HT1080 (cell line): ENCODE measurements at regions not wholly inside any gene's neighbourhood (a gene's known extent, or its start where the extent isn't known, plus 50 kb on each side); places are given as distances from the start of the nearest gene placed in this dataset.
"Not testable (repeated sequence)": the region's sequence is repeated elsewhere in the genome, so short reads cannot be mapped to it uniquely, and the experiment has no call there.

Source experiments
- DNase-seq: peaks from one replicate; pipeline ENCODE4 v3.0.0-alpha.2; 2015; ENCODE audit warnings: low read depth

- not testable (repeated sequence) for DNase-seq
Measured at GRCh38 chr1:53399370-53400133, 59.6 kb upstream of the DMRTB1 start.

GRCh38 chr1:53400761-53401674, 58.2 kb upstream of the DMRTB1 start:
- DNase-seq: peak; percentile 43

GRCh38 chr1:53401813-53402745, 57.1 kb upstream of the DMRTB1 start:
- DNase-seq: no peak

GRCh38 chr1:53402891-53403655, 56.1 kb upstream of the DMRTB1 start:
- no peak for DNase-seq

- DNase-seq: no peak
Measured at GRCh38 chr1:53405737-53406136, 53.5 kb upstream of the DMRTB1 start.

GRCh38 chr1:53406551-53407235, 52.5 kb upstream of the DMRTB1 start:
- DNase-seq: no peak

- no peak for DNase-seq
Measured at GRCh38 chr1:53408013-53408754, 51.0 kb upstream of the DMRTB1 start.

- DNase-seq: no peak
Measured at GRCh38 chr1:53408755-53409129, 50.5 kb upstream of the DMRTB1 start.

GRCh38 chr1:53409233-53409632, 50.0 kb upstream of the DMRTB1 start:
- no peak for DNase-seq
